GM12891 (cell line): ENCODE measurements at regions not wholly inside any gene's neighbourhood (a gene's known extent, or its start where the extent isn't known, plus 50 kb on each side); places are given as distances from the start of the nearest gene placed in this dataset.

Source experiments
- POLR2A ChIP-seq: IDR thresholded peaks from 2 replicates; pipeline ENCODE4 v1.6.1; 2011; ENCODE audit warnings: low read depth, low read length, control low read depth
- POLR2AphosphoS5 ChIP-seq: IDR thresholded peaks from 2 replicates; pipeline ENCODE4 v1.6.1; 2011; ENCODE audit warnings: low read depth, low read length, control low read depth
- TAF1 ChIP-seq: IDR thresholded peaks from 2 replicates; pipeline ENCODE4 v1.6.1; 2011; ENCODE audit warnings: low read depth, low read length, control low read depth

DNA sequence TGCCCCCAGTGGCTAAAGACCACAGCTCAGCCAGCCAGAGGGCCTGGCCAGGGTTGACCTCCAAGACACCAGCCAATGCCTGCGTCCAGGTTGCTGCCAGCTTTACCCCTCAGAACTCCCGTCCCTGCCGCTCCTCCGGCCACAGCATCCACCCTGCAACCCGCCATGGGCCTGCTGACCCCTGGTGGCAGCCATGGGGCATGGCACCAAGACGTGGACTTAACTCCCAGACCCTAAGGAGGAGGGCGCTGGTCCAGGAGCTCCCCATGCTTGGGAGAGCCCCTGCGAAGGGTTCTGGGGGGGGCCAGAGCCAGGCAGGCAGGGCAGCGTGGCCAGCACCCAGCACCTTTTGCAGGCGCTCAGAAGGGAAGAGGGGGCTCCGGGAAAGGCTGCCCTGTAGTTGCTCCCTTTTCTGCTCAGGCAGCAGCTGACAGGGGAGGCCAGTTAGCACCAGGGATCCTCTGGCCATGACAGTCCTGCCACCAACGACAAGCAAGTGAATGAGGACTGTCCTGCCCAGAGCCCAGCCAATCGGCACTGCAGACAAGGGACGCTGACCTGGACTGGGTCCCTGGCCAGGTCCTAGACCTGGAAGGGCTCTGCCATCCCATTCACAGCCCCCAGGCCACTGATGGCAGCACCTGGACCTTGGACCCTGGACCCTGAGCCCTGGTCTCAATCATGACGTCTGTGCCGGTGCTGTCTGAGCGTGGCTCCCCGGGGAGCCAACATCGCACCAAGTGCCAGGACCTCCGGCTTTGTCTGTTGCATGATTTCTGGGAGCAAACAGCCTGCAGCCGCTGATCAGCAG is 246.2 kb downstream of the NPHP4 start:
- TF ChIP-seq POLR2A (no peak), POLR2AphosphoS5 (no peak), TAF1 (no peak)
